Neural cell (in vitro differentiated cells): ENCODE measurements at regions not wholly inside any gene's neighbourhood (a gene's known extent, or its start where the extent isn't known, plus 50 kb on each side); places are given as distances from the start of the nearest gene placed in this dataset.

Experiments
- H2AFZ ChIP-seq: fragments of 200-600, 300-800 bp; sonication (generic), shearing (Covaris generic); 2 replicates; pipeline ENCODE4 v1.6.0; 2014; ENCODE audit warnings: low read depth, mild to moderate bottlenecking, antibody characterized with exemption, low read length, moderate library complexity
- H3F3A ChIP-seq: fragments of 200-600 bp; shearing (Covaris generic); 2 replicates; pipeline ENCODE4 v1.6.1; 2016; ENCODE audit warnings: mild to moderate bottlenecking, moderate library complexity, mixed read lengths, antibody characterized with exemption, low read length; ENCODE audit not compliant: insufficient read depth, poor library complexity, severe bottlenecking
- H3K27ac ChIP-seq: fragments of 200-600, 300-800 bp; sonication (generic), shearing (Covaris generic); 2 replicates; pipeline ENCODE4 v1.5.1; 2014; ENCODE audit warnings: mild to moderate bottlenecking, low read length, moderate library complexity
- H3K27me3 ChIP-seq: fragments of 300-800, 200-600 bp; sonication (generic), shearing (Covaris generic); 2 replicates; pipeline ENCODE4 v1.6.0; 2014; ENCODE audit warnings: mild to moderate bottlenecking, low read depth, low read length, moderate library complexity; ENCODE audit not compliant: insufficient read depth
- H3K36me3 ChIP-seq: fragments of 300-800, 200-600 bp; sonication (generic), shearing (Covaris generic); 2 replicates; pipeline ENCODE4 v1.5.1; 2014; ENCODE audit warnings: mild to moderate bottlenecking, antibody characterized with exemption, low read length, moderate library complexity; ENCODE audit not compliant: insufficient read depth
- H3K4me2 ChIP-seq: fragments of 300-800, 200-600 bp; sonication (generic), shearing (Covaris generic); 2 replicates; pipeline ENCODE4 v1.6.0; 2014; ENCODE audit warnings: mild to moderate bottlenecking, low read length
- H3K4me3 ChIP-seq: fragments of 300-800, 200-600 bp; sonication (generic), shearing (Covaris generic); 2 replicates; pipeline ENCODE4 v1.5.1; 2014; ENCODE audit warnings: mild to moderate bottlenecking, low read length, moderate library complexity
- H3K79me2 ChIP-seq: fragments of 200-600 bp; shearing (Covaris generic); replicated peaks from 2 replicates; pipeline ENCODE4 v1.6.0; 2014; ENCODE audit warnings: mild to moderate bottlenecking, low read length, moderate library complexity; ENCODE audit not compliant: insufficient read depth
- H3K9ac ChIP-seq: fragments of 300-800, 200-600 bp; sonication (generic), shearing (Covaris generic); 2 replicates; pipeline ENCODE4 v1.6.1; 2016; ENCODE audit warnings: mild to moderate bottlenecking, low read length, mixed read lengths
- H3K9me2 ChIP-seq: fragments of 200-600 bp; shearing (Covaris generic); 2 replicates; pipeline ENCODE4 v1.6.1; 2016; ENCODE audit warnings: mild to moderate bottlenecking, low read length, mixed read lengths; ENCODE audit not compliant: insufficient read depth
- H3K9me3 ChIP-seq: fragments of 200-600, 300-800 bp; sonication (generic), shearing (Covaris generic); 2 replicates; pipeline ENCODE4 v1.6.1; 2016; ENCODE audit warnings: mild to moderate bottlenecking, mixed run types, low read length, moderate library complexity, mixed read lengths
- H4K20me1 ChIP-seq: fragments of 200-600 bp; shearing (Covaris generic); 2 replicates; pipeline ENCODE4 v1.6.1; 2016; ENCODE audit warnings: mild to moderate bottlenecking, mixed run types; ENCODE audit not compliant: insufficient read depth
- EP300 ChIP-seq: fragments of 450-650 bp; conservative IDR thresholded peaks from 2 replicates; pipeline ENCODE4 v1.6.1; 2014; ENCODE audit warnings: antibody characterized with exemption, mild to moderate bottlenecking, moderate library complexity; ENCODE audit not compliant: poor library complexity, severe bottlenecking
- EZH2 ChIP-seq: fragments of 200-600, 300-800 bp; shearing (Covaris generic), sonication (generic); IDR thresholded peaks from 2 replicates; pipeline ENCODE4 v1.6.1; 2014; ENCODE audit warnings: antibody characterized with exemption, low read length, borderline replicate concordance, mild to moderate bottlenecking; ENCODE audit not compliant: insufficient read depth, poor library complexity, severe bottlenecking
- MXI1 ChIP-seq: fragments of 450-650 bp; conservative IDR thresholded peaks from 2 replicates; pipeline ENCODE4 v1.6.1; 2014; ENCODE audit warnings: antibody characterized with exemption, mild to moderate bottlenecking; ENCODE audit not compliant: poor library complexity, severe bottlenecking
- POLR2AphosphoS5 ChIP-seq: IDR thresholded peaks from 2 replicates; pipeline ENCODE4 v1.6.1; 2012
- RAD21 ChIP-seq: fragments of 450-650 bp; conservative IDR thresholded peaks from 2 replicates; pipeline ENCODE4 v1.6.1; 2014; ENCODE audit warnings: antibody characterized with exemption, mild to moderate bottlenecking, moderate library complexity
- SMC3 ChIP-seq: fragments of 450-650 bp; conservative IDR thresholded peaks from 2 replicates; pipeline ENCODE4 v1.6.1; 2014; ENCODE audit warnings: antibody characterized with exemption, mild to moderate bottlenecking, moderate library complexity; ENCODE audit not compliant: poor library complexity
- TAF1 ChIP-seq: IDR thresholded peaks from 2 replicates; pipeline ENCODE4 v1.6.1; 2012; ENCODE audit warnings: low read depth
- TF ChIP-seq, protein P1 (sequence below): IDR thresholded peaks from 2 replicates; pipeline ENCODE4 v1.6.1; 2012; ENCODE audit warnings: borderline replicate concordance
- TF ChIP-seq, protein P2 (sequence below): fragments of 450-650 bp; IDR thresholded peaks from 2 replicates; pipeline ENCODE4 v1.5.1; 2014; ENCODE audit warnings: antibody characterized with exemption, mild to moderate bottlenecking, moderate library complexity; ENCODE audit not compliant: poor library complexity, severe bottlenecking

DNA sequence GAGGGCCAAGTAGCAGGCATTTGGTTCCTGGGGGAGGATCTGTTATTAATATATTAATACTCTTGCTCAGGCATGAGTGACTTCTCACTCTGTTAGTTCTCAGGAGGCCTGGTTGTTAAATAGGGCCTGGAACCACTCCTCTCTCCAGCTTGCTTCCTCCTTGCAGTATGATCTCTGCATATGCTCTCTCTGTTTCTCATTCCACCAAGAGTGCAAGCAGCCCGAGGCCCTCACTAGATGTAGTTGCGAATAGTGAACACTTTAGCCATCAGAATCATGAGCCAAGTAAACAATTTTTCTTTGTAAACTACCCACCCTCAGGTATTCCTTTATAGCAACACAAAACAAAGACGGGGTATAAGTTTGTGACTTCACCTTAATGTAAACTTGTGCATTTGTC lies 784.3 kb downstream of the DNAJB9 start:
- Histone ChIP-seq H3K9me3 (no peaks in the 10 kb centered on the region), H4K20me1 (no peaks in the 10 kb centered on the region), H3K36me3 (no peaks in the 10 kb centered on the region), H3F3A (no peaks in the 10 kb centered on the region), H3K79me2 (no peaks in the 10 kb centered on the region), H3K27ac (no peak overlapping the region), H3K4me3 (no peak overlapping the region), H3K4me2 (no peak overlapping the region), H3K9me2 (no peaks in the 10 kb centered on the region), H2AFZ (no peak overlapping the region), H3K27me3 (no peaks in the 10 kb centered on the region), H3K9ac (no peak overlapping the region)
- no peak for TF ChIP-seq POLR2AphosphoS5
- TF ChIP-seq, protein P1, sequence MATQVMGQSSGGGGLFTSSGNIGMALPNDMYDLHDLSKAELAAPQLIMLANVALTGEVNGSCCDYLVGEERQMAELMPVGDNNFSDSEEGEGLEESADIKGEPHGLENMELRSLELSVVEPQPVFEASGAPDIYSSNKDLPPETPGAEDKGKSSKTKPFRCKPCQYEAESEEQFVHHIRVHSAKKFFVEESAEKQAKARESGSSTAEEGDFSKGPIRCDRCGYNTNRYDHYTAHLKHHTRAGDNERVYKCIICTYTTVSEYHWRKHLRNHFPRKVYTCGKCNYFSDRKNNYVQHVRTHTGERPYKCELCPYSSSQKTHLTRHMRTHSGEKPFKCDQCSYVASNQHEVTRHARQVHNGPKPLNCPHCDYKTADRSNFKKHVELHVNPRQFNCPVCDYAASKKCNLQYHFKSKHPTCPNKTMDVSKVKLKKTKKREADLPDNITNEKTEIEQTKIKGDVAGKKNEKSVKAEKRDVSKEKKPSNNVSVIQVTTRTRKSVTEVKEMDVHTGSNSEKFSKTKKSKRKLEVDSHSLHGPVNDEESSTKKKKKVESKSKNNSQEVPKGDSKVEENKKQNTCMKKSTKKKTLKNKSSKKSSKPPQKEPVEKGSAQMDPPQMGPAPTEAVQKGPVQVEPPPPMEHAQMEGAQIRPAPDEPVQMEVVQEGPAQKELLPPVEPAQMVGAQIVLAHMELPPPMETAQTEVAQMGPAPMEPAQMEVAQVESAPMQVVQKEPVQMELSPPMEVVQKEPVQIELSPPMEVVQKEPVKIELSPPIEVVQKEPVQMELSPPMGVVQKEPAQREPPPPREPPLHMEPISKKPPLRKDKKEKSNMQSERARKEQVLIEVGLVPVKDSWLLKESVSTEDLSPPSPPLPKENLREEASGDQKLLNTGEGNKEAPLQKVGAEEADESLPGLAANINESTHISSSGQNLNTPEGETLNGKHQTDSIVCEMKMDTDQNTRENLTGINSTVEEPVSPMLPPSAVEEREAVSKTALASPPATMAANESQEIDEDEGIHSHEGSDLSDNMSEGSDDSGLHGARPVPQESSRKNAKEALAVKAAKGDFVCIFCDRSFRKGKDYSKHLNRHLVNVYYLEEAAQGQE: no peak
- no peak for TF ChIP-seq RAD21
- TF ChIP-seq TAF1: no peak
- TF ChIP-seq, protein P2, sequence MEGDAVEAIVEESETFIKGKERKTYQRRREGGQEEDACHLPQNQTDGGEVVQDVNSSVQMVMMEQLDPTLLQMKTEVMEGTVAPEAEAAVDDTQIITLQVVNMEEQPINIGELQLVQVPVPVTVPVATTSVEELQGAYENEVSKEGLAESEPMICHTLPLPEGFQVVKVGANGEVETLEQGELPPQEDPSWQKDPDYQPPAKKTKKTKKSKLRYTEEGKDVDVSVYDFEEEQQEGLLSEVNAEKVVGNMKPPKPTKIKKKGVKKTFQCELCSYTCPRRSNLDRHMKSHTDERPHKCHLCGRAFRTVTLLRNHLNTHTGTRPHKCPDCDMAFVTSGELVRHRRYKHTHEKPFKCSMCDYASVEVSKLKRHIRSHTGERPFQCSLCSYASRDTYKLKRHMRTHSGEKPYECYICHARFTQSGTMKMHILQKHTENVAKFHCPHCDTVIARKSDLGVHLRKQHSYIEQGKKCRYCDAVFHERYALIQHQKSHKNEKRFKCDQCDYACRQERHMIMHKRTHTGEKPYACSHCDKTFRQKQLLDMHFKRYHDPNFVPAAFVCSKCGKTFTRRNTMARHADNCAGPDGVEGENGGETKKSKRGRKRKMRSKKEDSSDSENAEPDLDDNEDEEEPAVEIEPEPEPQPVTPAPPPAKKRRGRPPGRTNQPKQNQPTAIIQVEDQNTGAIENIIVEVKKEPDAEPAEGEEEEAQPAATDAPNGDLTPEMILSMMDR: no peak
- no peak for TF ChIP-seq MXI1
- TF ChIP-seq EP300: no peak
- TF ChIP-seq SMC3: no peak
- TF ChIP-seq EZH2: no peak

DNA sequence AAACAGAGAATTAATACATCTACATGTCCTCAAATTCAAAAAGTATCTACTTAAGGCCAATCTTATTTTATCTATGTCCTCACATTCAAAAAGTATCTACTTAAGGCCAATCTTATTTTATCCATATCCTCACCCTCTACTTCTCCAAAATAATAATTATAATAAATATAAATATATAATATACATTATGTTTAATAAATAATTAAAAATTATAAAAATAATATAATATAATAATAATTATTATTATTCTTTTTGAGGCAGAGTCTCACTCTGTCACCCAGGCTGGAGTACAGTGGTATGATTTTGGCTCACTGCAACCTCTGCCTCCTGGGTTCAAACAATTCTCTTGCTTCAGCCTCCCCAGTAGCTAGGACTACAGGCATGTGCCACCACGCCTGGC lies 784.9 kb downstream of the DNAJB9 start:
- Histone ChIP-seq H3K27ac (no peak overlapping the region), H3K79me2 (no peaks in the 10 kb centered on the region), H3F3A (no peaks in the 10 kb centered on the region), H2AFZ (no peak overlapping the region), H3K27me3 (no peaks in the 10 kb centered on the region), H4K20me1 (no peaks in the 10 kb centered on the region), H3K4me3 (no peak overlapping the region), H3K9me3 (no peaks in the 10 kb centered on the region), H3K9ac (no peak overlapping the region), H3K4me2 (no peak overlapping the region), H3K9me2 (no peaks in the 10 kb centered on the region), H3K36me3 (no peaks in the 10 kb centered on the region)
- TF ChIP-seq SMC3 (no peak), MXI1 (no peak)
- TF ChIP-seq, protein P2: no peak
